Loucy (cell line): ENCODE measurements at regions not wholly inside any gene's neighbourhood (a gene's known extent, or its start where the extent isn't known, plus 50 kb on each side); places are given as distances from the start of the nearest gene placed in this dataset.

Experiments used
- H2AFZ ChIP-seq: fragments of 200-600 bp; sonication (generic); 2 replicates; pipeline ENCODE4 v1.6.0; 2016; ENCODE audit warnings: antibody characterized with exemption, mild to moderate bottlenecking, low read length, moderate library complexity
- H3F3A ChIP-seq: fragments of 200-600 bp; 2 replicates; pipeline ENCODE4 v1.6.0; 2016; ENCODE audit warnings: antibody characterized with exemption, low read depth, mild to moderate bottlenecking
- H3K27me3 ChIP-seq: fragments of 200-600 bp; sonication (generic); 2 replicates; pipeline ENCODE4 v1.6.1; 2014; ENCODE audit warnings: low read length, mild to moderate bottlenecking; ENCODE audit not compliant: insufficient read depth, poor library complexity, severe bottlenecking
- H3K36me3 ChIP-seq: fragments of 200-600 bp; sonication (generic); 2 replicates; pipeline ENCODE4 v1.6.1; 2016; ENCODE audit warnings: low read length; ENCODE audit not compliant: insufficient read depth
- H3K4me1 ChIP-seq: fragments of 200-600 bp; sonication (generic); 2 replicates; pipeline ENCODE4 v1.5.1; 2014; ENCODE audit warnings: low read length, mild to moderate bottlenecking; ENCODE audit not compliant: insufficient read depth, poor library complexity, severe bottlenecking
- H3K4me2 ChIP-seq: fragments of 200-600 bp; sonication (generic); 2 replicates; pipeline ENCODE4 v1.6.0; 2014; ENCODE audit warnings: antibody characterized with exemption, low read length, low read depth, mild to moderate bottlenecking; ENCODE audit not compliant: poor library complexity, severe bottlenecking
- H3K4me3 ChIP-seq: fragments of 200-600 bp; sonication (generic); 2 replicates; pipeline ENCODE4 v1.5.1; 2014; ENCODE audit warnings: low read length, mild to moderate bottlenecking, mixed read lengths; ENCODE audit not compliant: poor library complexity, severe bottlenecking
- H3K79me2 ChIP-seq: fragments of 200-600 bp; sonication (generic); 2 replicates; pipeline ENCODE4 v1.6.1; 2014; ENCODE audit warnings: low read length; ENCODE audit not compliant: insufficient read depth
- H3K9ac ChIP-seq: fragments of 200-600 bp; sonication (generic); 2 replicates; pipeline ENCODE4 v1.6.0; 2014; ENCODE audit warnings: mild to moderate bottlenecking, low read depth, low read length, moderate library complexity; ENCODE audit not compliant: poor library complexity, severe bottlenecking
- H3K9me2 ChIP-seq: fragments of 200-600 bp; sonication (generic); replicated peaks from 2 replicates; pipeline ENCODE4 v1.6.1; 2016; ENCODE audit warnings: low read depth, low read length, mixed read lengths
- H3K9me3 ChIP-seq: fragments of 200-600 bp; sonication (generic); 2 replicates; pipeline ENCODE4 v1.6.1; 2014; ENCODE audit warnings: mild to moderate bottlenecking, antibody characterized with exemption, low read length, low read depth; ENCODE audit not compliant: insufficient read depth
- H4K20me1 ChIP-seq: fragments of 200-600 bp; sonication (generic); 2 replicates; pipeline ENCODE4 v1.6.0; 2014; ENCODE audit warnings: antibody characterized with exemption, low read length, mild to moderate bottlenecking; ENCODE audit not compliant: insufficient read depth, poor library complexity, severe bottlenecking
- CTCF ChIP-seq: fragments of 200-600 bp; sonication (generic); conservative IDR thresholded peaks from 2 replicates; pipeline ENCODE4 v1.5.1; 2014; ENCODE audit warnings: mild to moderate bottlenecking, antibody characterized with exemption, low read length
- EZH2phosphoT487 ChIP-seq: fragments of 200-600 bp; IDR thresholded peaks from 2 replicates; pipeline ENCODE4 v1.6.1; 2018; ENCODE audit warnings: antibody characterized with exemption, mild to moderate bottlenecking, moderate library complexity, borderline replicate concordance

DNA sequence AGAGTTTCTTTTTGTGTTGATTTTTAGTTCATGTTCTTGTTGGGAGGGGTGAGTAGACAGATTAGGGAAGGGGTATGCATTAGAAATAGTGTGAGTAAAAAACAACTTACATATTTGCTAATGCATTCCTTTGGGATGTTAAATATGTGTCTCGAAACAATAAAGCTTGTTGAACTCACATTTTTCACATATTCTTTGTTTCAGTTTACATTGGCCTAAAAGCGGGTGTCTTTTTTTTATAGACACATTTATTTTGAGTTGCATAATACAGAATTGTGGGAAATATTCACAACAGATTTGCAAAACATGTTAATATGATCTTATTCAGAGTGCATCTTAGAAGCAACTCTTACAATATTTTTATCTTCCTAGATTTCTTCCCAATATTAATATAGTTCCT lies 337.5 kb upstream of the CNTNAP2 start:
- no peaks in the 10 kb centered on the region for H3K79me2 ChIP-seq
- TF ChIP-seq CTCF (no peak), EZH2phosphoT487 (no peak)
- H3K36me3 ChIP-seq = no peaks in the 10 kb centered on the region
- 0 out of 2 replicates have a peak, but pooled peaks cover 4% of the 10 kb centered on the region for H3K9me2 ChIP-seq
- H3F3A ChIP-seq = no peaks in the 10 kb centered on the region
- H3K9ac ChIP-seq = no peak overlapping the region
- H3K4me2 ChIP-seq = no peak overlapping the region
- H3K9me3 ChIP-seq = no peaks in the 10 kb centered on the region
- H3K27me3 ChIP-seq = no peaks in the 10 kb centered on the region
- no peak overlapping the region for H2AFZ ChIP-seq
- no peak overlapping the region for H3K4me3 ChIP-seq
- no peaks in the 10 kb centered on the region for H3K4me1 ChIP-seq
- H4K20me1 ChIP-seq = no peaks in the 10 kb centered on the region

GRCh38 chr7:145774777-145775176 lies 341.8 kb upstream of the CNTNAP2 start:
- no peak overlapping the region for H2AFZ ChIP-seq

GRCh38 chr7:145753004-145753403 lies 363.6 kb upstream of the CNTNAP2 start:
- Histone ChIP-seq H3K9ac (no peak overlapping the region), H3K79me2 (no peaks in the 10 kb centered on the region), H3K9me3 (no peaks in the 10 kb centered on the region), H3K4me2 (no peak overlapping the region), H3K4me1 (no peaks in the 10 kb centered on the region), H2AFZ (no peak overlapping the region), H3F3A (no peaks in the 10 kb centered on the region), H3K27me3 (no peaks in the 10 kb centered on the region), H3K9me2 (no peaks in the 10 kb centered on the region), H3K36me3 (no peaks in the 10 kb centered on the region), H3K4me3 (no peak overlapping the region), H4K20me1 (no peaks in the 10 kb centered on the region)
- TF ChIP-seq EZH2phosphoT487 (no peak), CTCF (no peak)

More at GRCh38 chr7:145774777-145775176, 341.8 kb upstream of the CNTNAP2 start:
- H3K9me2 ChIP-seq = 0 out of 2 replicates have a peak, but pooled peaks cover 4% of the 10 kb centered on the region
- no peaks in the 10 kb centered on the region for H4K20me1 ChIP-seq
- no peak overlapping the region for H3K9ac ChIP-seq
- no peak overlapping the region for H3K4me2 ChIP-seq
- no peaks in the 10 kb centered on the region for H3K27me3 ChIP-seq
- H3K4me1 ChIP-seq = no peaks in the 10 kb centered on the region
- TF ChIP-seq EZH2phosphoT487 = no peak
- no peak for TF ChIP-seq CTCF
- H3K79me2 ChIP-seq = no peaks in the 10 kb centered on the region
- no peak overlapping the region for H3K4me3 ChIP-seq
- no peaks in the 10 kb centered on the region for H3F3A ChIP-seq
- H3K9me3 ChIP-seq = no peaks in the 10 kb centered on the region
- no peaks in the 10 kb centered on the region for H3K36me3 ChIP-seq
